ENCODE measurements at regions not wholly inside any gene's neighbourhood (a gene's known extent, or its start where the extent isn't known, plus 50 kb on each side); places are given as distances from the start of the nearest gene placed in this dataset.

DNA sequence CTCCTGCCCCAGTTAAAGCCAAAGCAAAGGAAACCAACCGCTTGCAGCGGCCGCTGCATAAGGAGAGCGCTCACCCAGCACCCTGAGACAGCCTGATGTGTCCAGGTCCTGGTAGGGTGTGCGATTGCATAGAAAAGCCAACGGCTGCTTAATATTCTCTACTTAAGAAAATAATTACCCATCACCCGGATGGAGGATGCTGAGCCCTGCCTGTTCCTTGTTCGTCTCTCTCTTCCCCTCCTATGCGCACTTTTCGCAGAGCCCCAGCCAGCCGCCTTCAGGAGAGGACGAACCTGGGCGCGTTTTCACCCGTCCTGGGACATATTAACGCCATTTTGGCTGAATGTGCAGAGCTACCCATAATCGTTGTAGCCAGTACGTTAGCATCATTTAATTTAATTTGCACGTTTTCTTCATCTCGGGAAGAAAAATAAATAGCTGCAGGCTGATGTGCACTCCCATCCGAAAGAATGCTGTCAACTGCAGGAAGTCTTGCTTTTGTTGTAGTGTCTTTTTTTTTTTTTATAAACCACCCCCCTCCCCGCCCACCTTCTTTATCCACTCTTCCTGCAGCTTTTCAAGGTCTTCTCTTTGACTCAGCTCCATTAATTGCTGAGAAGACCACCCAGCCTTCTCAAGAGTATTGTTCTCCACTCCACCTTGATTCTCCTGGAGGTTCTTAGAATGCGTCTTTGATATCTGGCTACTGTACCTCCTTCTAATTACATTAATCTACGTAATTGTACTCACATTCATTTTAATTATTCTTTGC lies 214.5 kb downstream of the TEX29 start:
- no peak overlapping the region for H3K4me2 ChIP-seq (ENCODE audit: low read length)
- H3K79me2 ChIP-seq (ENCODE audit: insufficient read depth, low read depth, low read length): no peaks in the 10 kb centered on the region
- H3K27ac ChIP-seq (ENCODE audit: low read depth, low read length, poor library complexity, severe bottlenecking): no peak overlapping the region
- ChIA-PET CTCF (ENCODE audit: unreplicated experiment) (no interaction called here), POLR2A (no interaction called here)
- H3K9me3 ChIP-seq (ENCODE audit: low read length): no peaks in the 10 kb centered on the region
- H3K36me3 ChIP-seq (ENCODE audit: insufficient read depth, low read length): no peaks in the 10 kb centered on the region
- no peak overlapping the region for H3K4me3 ChIP-seq (ENCODE audit: low read depth, low read length, poor library complexity, severe bottlenecking)
- no TSS peak for BruUV-seq (replicated peaks)
- H3K9me2 ChIP-seq (ENCODE audit: insufficient read depth, low read length): no peaks in the 10 kb centered on the region
- DNase-seq (ENCODE audit: low spot score): no peak
- no peaks in the 10 kb centered on the region for H4K20me1 ChIP-seq (ENCODE audit: insufficient read depth, low read length)
- H3K4me1 ChIP-seq (ENCODE audit: insufficient read depth, low read length, poor library complexity, severe bottlenecking): no peaks in the 10 kb centered on the region
- no peak for TF ChIP-seq EZH2phosphoT487 (IDR thresholded peaks at IDR 0.05; ENCODE audit: borderline replicate concordance, low read depth, low read length)
- TF ChIP-seq, protein P1, sequence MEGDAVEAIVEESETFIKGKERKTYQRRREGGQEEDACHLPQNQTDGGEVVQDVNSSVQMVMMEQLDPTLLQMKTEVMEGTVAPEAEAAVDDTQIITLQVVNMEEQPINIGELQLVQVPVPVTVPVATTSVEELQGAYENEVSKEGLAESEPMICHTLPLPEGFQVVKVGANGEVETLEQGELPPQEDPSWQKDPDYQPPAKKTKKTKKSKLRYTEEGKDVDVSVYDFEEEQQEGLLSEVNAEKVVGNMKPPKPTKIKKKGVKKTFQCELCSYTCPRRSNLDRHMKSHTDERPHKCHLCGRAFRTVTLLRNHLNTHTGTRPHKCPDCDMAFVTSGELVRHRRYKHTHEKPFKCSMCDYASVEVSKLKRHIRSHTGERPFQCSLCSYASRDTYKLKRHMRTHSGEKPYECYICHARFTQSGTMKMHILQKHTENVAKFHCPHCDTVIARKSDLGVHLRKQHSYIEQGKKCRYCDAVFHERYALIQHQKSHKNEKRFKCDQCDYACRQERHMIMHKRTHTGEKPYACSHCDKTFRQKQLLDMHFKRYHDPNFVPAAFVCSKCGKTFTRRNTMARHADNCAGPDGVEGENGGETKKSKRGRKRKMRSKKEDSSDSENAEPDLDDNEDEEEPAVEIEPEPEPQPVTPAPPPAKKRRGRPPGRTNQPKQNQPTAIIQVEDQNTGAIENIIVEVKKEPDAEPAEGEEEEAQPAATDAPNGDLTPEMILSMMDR (conservative IDR thresholded peaks at IDR 0.05; ENCODE audit: low read length): no peak
- no peak overlapping the region for H2AFZ ChIP-seq (ENCODE audit: low read length)
- intact Hi-C loops (cut with micrococcal nuclease; ENCODE audit: unreplicated experiment): no loop called here

DNA sequence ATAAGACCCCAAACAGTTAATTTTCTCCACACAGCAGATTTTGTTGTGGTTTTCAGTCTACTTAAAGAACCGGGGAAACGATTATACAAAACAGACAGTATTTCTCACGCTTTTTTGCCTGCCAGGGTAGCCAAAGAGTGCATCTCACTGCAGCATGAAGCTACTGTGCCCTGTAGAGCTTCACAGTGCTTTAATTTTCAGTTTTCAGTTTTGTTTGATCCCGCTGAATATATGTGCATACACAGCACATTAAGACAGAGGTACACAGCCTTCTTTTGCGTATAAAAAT lies 215.0 kb downstream of the TEX29 start:
- H3K9me2 ChIP-seq (ENCODE audit: insufficient read depth, low read length): no peaks in the 10 kb centered on the region
- H3K79me2 ChIP-seq (ENCODE audit: insufficient read depth, low read depth, low read length): no peaks in the 10 kb centered on the region
- H3K27ac ChIP-seq (ENCODE audit: low read depth, low read length, poor library complexity, severe bottlenecking): no peak overlapping the region
- H3K4me2 ChIP-seq (ENCODE audit: low read length): no peak overlapping the region
- intact Hi-C loops (cut with micrococcal nuclease; ENCODE audit: unreplicated experiment): no loop called here
- CTCF ChIA-PET (ENCODE audit: unreplicated experiment): no interaction called here
- H4K20me1 ChIP-seq (ENCODE audit: insufficient read depth, low read length): no peaks in the 10 kb centered on the region
- no peaks in the 10 kb centered on the region for H3K4me1 ChIP-seq (ENCODE audit: insufficient read depth, low read length, poor library complexity, severe bottlenecking)
- H3K36me3 ChIP-seq (ENCODE audit: insufficient read depth, low read length): no peaks in the 10 kb centered on the region
- H2AFZ ChIP-seq (ENCODE audit: low read length): no peak overlapping the region
- H3K9me3 ChIP-seq (ENCODE audit: low read length): no peaks in the 10 kb centered on the region
- no peak for DNase-seq (ENCODE audit: low spot score)
- POLR2A ChIA-PET: no interaction called here
- TF ChIP-seq EZH2phosphoT487 (IDR thresholded peaks at IDR 0.05; ENCODE audit: borderline replicate concordance, low read depth, low read length): no peak
- TF ChIP-seq, protein P1 (conservative IDR thresholded peaks at IDR 0.05; ENCODE audit: low read length): no peak
- H3K4me3 ChIP-seq (ENCODE audit: low read depth, low read length, poor library complexity, severe bottlenecking): no peak overlapping the region
- BruUV-seq (replicated peaks): no TSS peak

DNA sequence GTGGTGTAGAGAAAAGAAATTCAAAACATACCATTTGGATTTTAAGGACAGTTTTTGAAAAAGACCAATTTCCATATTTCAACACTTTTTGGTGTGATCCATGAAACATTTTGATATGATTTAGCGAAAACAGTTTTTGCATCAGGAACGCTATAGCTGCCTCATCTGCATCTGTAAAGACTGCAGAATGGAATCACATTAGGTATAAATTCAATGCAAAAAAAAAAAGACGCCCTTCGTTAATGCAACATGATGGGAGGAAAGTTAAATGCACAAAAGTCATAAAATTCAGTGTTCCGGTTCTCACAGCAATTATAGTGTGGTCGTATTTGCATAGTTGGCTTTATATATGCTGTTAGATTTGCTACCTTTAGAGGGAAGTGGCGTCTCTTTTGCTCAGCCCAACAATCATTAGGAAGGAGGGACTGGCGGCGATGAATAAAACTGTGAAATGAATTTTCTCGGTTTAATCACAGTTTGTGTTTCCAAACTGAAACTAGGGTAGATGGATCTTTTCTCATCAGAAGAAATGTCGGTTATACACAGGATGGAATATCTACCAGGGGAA lies 215.7 kb downstream of the TEX29 start:
- TF ChIP-seq, protein P1 (conservative IDR thresholded peaks at IDR 0.05; ENCODE audit: low read length): no peak
- no peak for TF ChIP-seq EZH2phosphoT487 (IDR thresholded peaks at IDR 0.05; ENCODE audit: borderline replicate concordance, low read depth, low read length)
- no peaks in the 10 kb centered on the region for H3K36me3 ChIP-seq (ENCODE audit: insufficient read depth, low read length)
- intact Hi-C loops (cut with micrococcal nuclease; ENCODE audit: unreplicated experiment): no loop called here
- no peak overlapping the region for H2AFZ ChIP-seq (ENCODE audit: low read length)
- no peak overlapping the region for H3K27ac ChIP-seq (ENCODE audit: low read depth, low read length, poor library complexity, severe bottlenecking)
- H3K4me3 ChIP-seq (ENCODE audit: low read depth, low read length, poor library complexity, severe bottlenecking): no peak overlapping the region
- H3K9me3 ChIP-seq (ENCODE audit: low read length): no peaks in the 10 kb centered on the region
- ChIA-PET POLR2A (no interaction called here), CTCF (ENCODE audit: unreplicated experiment) (no interaction called here)
- H3K79me2 ChIP-seq (ENCODE audit: insufficient read depth, low read depth, low read length): no peaks in the 10 kb centered on the region
- BruUV-seq (replicated peaks): no TSS peak
- no peak for DNase-seq (ENCODE audit: low spot score)
- H4K20me1 ChIP-seq (ENCODE audit: insufficient read depth, low read length): no peaks in the 10 kb centered on the region
- H3K4me1 ChIP-seq (ENCODE audit: insufficient read depth, low read length, poor library complexity, severe bottlenecking): no peaks in the 10 kb centered on the region
- H3K9me2 ChIP-seq (ENCODE audit: insufficient read depth, low read length): no peaks in the 10 kb centered on the region
- H3K4me2 ChIP-seq (ENCODE audit: low read length): no peak overlapping the region
